BJ (cell line): ENCODE measurements at regions not wholly inside any gene's neighbourhood (a gene's known extent, or its start where the extent isn't known, plus 50 kb on each side); places are given as distances from the start of the nearest gene placed in this dataset.

Experiments
- CTCF ChIA-PET: fragments of 350-600 bp; formaldehyde crosslinking; extraction: SDS; loops from one replicate; lab custom pipeline; 2021; ENCODE audit warnings: antibody characterized with exemption, inconsistent platforms; lab: Yijun Ruan, JAX
- POLR2A ChIA-PET: fragments of 300-600 bp; sonication (Branson Sonifier 250); formaldehyde crosslinking; extraction: SDS; loops from one replicate; lab custom pipeline; 2021; ENCODE audit warnings: antibody characterized with exemption; lab: Charles Lee
- DNase-seq: peaks from one replicate; pipeline ENCODE4 v3.0.0-alpha.2; 2011; ENCODE audit warnings: low read depth
- H3K27me3 ChIP-seq: 2 replicates; pipeline ENCODE4 v1.6.0; 2011; ENCODE audit warnings: low read length; ENCODE audit not compliant: control insufficient read depth, insufficient read depth
- H3K36me3 ChIP-seq: 2 replicates; pipeline ENCODE4 v1.5.1; 2011; ENCODE audit warnings: low read length; ENCODE audit not compliant: control insufficient read depth, insufficient read depth
- H3K4me3 ChIP-seq: 2 replicates; pipeline ENCODE4 v1.5.1; 2011; ENCODE audit warnings: low read depth, mild to moderate bottlenecking, control low read depth, low read length
- TF ChIP-seq, protein P1 (sequence below): IDR thresholded peaks from 2 replicates; pipeline ENCODE4 v1.5.1; 2011; ENCODE audit warnings: low read depth, mild to moderate bottlenecking, control low read depth, inconsistent platforms, low read length, moderate library complexity; ENCODE audit not compliant: insufficient read depth

DNA sequence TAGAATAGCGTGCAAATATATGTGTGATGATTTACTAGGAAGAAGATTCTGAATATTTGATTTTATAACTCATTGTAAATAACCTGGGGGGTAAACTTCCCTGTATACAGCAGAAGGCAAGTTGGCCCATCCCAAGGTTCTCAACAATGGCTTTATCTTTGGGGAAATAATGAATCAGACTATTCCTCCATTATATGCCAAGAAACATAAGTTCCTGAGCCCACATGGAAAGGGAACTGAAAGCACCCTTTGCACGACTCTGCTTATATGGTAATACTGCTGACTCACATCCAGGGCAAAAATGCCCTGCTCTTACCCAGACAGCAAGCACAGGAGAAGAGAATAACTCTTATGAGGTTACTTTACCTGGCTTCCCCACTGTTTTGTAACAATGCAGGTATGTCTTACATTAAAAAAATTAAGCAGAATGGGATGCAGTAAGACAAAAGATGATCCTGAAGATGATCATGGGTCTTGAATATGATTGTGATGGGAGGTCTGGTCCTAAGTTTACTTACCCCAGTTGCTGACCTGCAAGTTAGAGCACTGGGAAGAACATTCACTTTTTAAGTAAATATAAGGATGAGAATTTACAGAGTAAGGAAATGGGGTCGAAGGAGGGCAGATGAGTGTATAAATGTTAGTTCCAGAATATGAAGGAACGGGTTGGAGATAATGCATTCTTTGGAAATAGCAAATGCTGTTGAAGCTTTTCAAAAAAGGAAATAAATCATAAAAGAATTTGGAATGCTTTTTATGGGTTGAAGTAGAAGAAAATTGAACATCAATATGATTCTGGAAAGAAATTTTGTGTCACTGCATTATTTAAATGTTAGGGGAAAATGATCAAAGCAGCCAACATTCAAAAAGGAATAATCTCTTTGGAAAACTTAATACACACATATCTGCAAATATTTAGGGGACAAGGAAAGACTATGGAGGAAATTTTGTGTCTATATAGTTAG is 428.4 kb upstream of the MPDZ start:
- Histone ChIP-seq H3K36me3 (no peaks in the 10 kb centered on the region), H3K4me3 (no peak overlapping the region), H3K27me3 (no peaks in the 10 kb centered on the region)
- no peak for DNase-seq
- TF ChIP-seq, protein P1, sequence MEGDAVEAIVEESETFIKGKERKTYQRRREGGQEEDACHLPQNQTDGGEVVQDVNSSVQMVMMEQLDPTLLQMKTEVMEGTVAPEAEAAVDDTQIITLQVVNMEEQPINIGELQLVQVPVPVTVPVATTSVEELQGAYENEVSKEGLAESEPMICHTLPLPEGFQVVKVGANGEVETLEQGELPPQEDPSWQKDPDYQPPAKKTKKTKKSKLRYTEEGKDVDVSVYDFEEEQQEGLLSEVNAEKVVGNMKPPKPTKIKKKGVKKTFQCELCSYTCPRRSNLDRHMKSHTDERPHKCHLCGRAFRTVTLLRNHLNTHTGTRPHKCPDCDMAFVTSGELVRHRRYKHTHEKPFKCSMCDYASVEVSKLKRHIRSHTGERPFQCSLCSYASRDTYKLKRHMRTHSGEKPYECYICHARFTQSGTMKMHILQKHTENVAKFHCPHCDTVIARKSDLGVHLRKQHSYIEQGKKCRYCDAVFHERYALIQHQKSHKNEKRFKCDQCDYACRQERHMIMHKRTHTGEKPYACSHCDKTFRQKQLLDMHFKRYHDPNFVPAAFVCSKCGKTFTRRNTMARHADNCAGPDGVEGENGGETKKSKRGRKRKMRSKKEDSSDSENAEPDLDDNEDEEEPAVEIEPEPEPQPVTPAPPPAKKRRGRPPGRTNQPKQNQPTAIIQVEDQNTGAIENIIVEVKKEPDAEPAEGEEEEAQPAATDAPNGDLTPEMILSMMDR: no peak
- ChIA-PET POLR2A (no interaction called here), CTCF (no interaction called here)

DNA sequence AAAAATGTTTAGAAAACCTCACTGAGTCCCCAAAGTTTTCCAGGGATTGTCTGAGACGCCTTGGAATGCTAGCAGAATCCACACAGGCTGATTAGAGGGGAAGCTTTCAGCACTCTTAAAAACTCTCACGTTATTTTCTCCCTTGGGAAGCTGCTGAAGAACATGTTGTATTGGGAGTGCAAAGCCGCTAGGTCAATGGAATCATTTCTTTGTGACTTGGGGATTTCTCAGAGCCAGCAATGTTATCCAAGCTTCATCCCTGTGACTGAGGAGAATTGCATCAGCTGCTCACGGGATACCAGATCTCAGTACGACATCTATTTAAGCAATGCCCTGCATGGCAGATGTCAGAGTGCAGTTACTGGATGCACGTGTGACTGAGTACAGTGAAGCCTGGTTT is 426.4 kb upstream of the MPDZ start:
- ChIA-PET CTCF (interaction anchor here (1.0 kb wide), 1 partner anchor 23 kb away, joined by 5 read pairs; no protein-coding TSS in a partner anchor), POLR2A (no interaction called here)
- TF ChIP-seq, protein P1: no peak
- no peaks in the 10 kb centered on the region for H3K36me3 ChIP-seq
- no peaks in the 10 kb centered on the region for H3K27me3 ChIP-seq
- no peak overlapping the region for H3K4me3 ChIP-seq
- no peak for DNase-seq

DNA sequence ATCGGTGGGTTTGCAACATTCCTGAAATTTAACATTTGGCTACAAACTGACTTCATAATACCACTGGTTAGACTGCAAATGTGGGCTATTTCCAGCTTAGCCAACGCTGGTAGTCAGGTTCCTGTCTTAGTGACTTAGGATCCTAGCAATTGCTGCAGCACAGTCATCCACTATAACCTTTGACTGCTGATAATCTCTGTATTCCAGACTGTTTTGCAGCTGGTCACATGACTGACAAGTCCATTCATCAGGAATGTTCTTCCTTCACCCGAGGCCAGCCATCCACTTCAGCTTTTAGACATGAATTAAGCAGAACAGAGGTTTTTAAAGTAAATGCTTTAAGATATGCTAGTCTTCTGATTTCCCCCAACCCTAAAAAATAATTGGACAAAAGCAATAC is 425.9 kb upstream of the MPDZ start:
- Histone ChIP-seq H3K27me3 (no peaks in the 10 kb centered on the region), H3K36me3 (no peaks in the 10 kb centered on the region), H3K4me3 (no peak overlapping the region)
- ChIA-PET CTCF (no interaction called here), POLR2A (no interaction called here)
- DNase-seq: no peak
- TF ChIP-seq, protein P1: no peak

DNA sequence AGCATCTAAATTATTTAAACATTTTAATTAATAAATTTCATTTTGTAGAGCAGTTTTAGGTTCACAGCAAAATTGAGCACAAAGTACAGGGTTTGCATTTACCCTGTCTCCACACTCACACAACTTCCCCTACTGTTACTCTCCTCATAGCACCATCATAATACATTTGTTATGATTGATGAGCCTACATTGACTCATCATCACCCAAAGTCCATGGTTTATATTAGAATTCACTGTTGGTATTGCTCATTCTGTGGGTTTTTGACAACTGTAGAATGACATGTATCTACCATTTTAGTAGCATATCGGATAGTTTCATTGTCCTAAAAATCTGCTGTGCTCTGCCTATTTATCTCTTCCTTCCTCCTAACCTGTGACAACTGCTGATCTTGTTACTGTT is 411.1 kb upstream of the MPDZ start:
- Histone ChIP-seq H3K36me3 (no peaks in the 10 kb centered on the region), H3K4me3 (no peak overlapping the region), H3K27me3 (no peaks in the 10 kb centered on the region)
- no peak for DNase-seq
- TF ChIP-seq, protein P1: no peak
- CTCF ChIA-PET: no interaction called here
- POLR2A ChIA-PET: no interaction called here

DNA sequence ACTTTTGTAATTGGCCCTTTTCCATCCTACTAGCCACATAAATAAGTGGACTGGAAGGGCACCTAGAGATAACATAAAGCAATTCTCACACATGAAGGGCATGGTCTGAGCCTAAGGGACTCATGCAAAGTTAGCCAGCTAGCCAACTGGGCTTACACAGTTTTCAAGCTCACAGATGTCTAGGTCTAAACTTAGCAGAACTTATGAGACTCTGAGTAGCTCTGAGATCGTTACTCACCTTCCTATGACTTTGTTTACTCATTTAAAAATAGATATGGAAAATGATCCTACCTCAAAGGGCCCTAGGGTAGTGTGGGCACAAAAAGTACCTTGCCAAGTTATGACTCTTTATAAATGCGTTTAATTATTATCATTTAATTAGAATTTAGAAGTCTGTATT is 410.4 kb upstream of the MPDZ start:
- CTCF ChIA-PET: no interaction called here
- TF ChIP-seq, protein P1: no peak
- no peaks in the 10 kb centered on the region for H3K36me3 ChIP-seq
- no peaks in the 10 kb centered on the region for H3K27me3 ChIP-seq
- H3K4me3 ChIP-seq: no peak overlapping the region
- no peak for DNase-seq
- POLR2A ChIA-PET: no interaction called here
